ENCODE measurements at regions not wholly inside any gene's neighbourhood (a gene's known extent, or its start where the extent isn't known, plus 50 kb on each side); places are given as distances from the start of the nearest gene placed in this dataset.
A peak's percentile ranks its signal among the peaks of the same experiment; 100 is the strongest.

DNA sequence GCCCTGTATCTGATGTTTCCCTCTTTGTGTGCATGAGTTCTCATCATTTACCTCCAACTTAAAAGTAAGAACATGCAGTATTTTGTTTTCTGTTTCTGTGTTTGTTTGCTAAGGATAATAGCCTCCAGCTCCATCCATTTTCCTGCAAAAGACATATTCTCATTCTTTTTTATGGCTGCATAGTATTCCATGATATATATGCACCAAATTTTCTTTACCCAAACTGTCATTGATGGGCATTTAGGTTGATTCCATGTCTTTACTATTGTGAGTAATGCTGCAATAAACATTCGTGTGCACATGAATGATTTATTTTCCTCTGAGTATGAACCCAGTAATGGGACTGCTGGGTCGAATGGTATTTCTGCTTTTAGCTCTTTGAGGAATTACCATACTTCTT lies 163.4 kb downstream of the TMEM26 start:
- Histone ChIP-seq H3K4me3 (no peak overlapping the region), H3K27ac (no peak overlapping the region), H3K27me3 (no peaks in the 10 kb centered on the region), H3K36me3 (ENCODE audit: low read depth, missing control alignments) (no peaks in the 10 kb centered on the region), H3K9me3 (no peaks in the 10 kb centered on the region), H3K4me1 (no peaks in the 10 kb centered on the region)
- no peak for TF ChIP-seq POLR2A (IDR thresholded peaks at IDR 0.05)
- TF ChIP-seq, protein P1, sequence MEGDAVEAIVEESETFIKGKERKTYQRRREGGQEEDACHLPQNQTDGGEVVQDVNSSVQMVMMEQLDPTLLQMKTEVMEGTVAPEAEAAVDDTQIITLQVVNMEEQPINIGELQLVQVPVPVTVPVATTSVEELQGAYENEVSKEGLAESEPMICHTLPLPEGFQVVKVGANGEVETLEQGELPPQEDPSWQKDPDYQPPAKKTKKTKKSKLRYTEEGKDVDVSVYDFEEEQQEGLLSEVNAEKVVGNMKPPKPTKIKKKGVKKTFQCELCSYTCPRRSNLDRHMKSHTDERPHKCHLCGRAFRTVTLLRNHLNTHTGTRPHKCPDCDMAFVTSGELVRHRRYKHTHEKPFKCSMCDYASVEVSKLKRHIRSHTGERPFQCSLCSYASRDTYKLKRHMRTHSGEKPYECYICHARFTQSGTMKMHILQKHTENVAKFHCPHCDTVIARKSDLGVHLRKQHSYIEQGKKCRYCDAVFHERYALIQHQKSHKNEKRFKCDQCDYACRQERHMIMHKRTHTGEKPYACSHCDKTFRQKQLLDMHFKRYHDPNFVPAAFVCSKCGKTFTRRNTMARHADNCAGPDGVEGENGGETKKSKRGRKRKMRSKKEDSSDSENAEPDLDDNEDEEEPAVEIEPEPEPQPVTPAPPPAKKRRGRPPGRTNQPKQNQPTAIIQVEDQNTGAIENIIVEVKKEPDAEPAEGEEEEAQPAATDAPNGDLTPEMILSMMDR (IDR thresholded peaks at IDR 0.05), result no peak
- DNase-seq, result no peak
- intact Hi-C loops (cut with DNase I; ENCODE audit: low total_unique reads), result loop anchor here (10.0 kb wide), 1 partner anchor 155 kb away; no protein-coding TSS in a partner anchor
- WGBS, 2 donors, result 88 to 90% methylated on average over 2 of the region's 2 CpGs

DNA sequence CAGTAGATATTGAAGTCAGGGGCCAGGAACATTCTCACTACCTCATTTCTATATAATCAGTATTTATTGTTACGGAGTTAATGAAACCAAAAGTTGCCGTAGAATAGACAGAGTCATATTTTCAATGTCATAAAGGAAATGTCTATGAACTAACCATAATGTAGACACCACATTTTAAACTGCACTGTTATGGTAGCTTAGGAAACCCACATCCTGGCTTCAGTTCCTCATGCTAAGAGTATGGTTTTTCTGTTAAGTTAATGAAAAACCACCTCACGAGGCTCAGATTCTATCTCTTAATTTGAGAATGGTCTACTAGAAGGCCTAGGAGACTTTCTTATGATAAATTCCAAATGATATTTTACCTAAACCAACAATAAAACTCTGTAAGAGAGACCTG lies 166.5 kb downstream of the TMEM26 start:
- intact Hi-C loops (cut with DNase I; ENCODE audit: low total_unique reads), result loop anchor here (10.0 kb wide), 1 partner anchor 152 kb away; no protein-coding TSS in a partner anchor
- no peak for TF ChIP-seq POLR2A (IDR thresholded peaks at IDR 0.05)
- TF ChIP-seq, protein P1 (IDR thresholded peaks at IDR 0.05), result no peak
- no peak overlapping the region for H3K4me3 ChIP-seq
- no peaks in the 10 kb centered on the region for H3K9me3 ChIP-seq
- H3K27me3 ChIP-seq, result no peaks in the 10 kb centered on the region
- H3K4me1 ChIP-seq, result no peaks in the 10 kb centered on the region
- 87 to 88% methylated on average over 3 of the region's 3 CpGs for WGBS, 2 donors
- no peak overlapping the region for H3K27ac ChIP-seq
- no peaks in the 10 kb centered on the region for H3K36me3 ChIP-seq (ENCODE audit: low read depth, missing control alignments)
- no peak for DNase-seq

DNA sequence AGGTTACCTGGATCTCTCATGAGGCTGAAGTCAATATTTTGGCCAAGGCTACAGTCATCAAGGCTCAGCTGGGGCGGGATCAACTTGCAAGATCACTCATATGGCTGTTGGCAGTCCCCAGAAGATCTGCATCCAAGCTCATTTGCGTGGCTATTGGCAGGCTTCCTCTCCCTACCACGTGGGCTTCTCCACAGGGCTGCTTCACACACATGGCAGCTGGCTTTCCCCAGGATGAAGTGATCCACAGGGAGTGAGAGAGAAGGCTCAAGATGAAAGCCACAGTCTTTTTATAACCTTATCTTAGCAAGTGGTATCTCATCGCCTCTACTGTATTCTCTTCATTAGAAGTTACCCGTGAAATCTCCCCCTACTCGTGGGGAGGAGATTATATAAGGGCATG lies 167.4 kb downstream of the TMEM26 start:
- Histone ChIP-seq H3K27me3 (no peaks in the 10 kb centered on the region), H3K4me1 (no peaks in the 10 kb centered on the region), H3K9me3 (no peaks in the 10 kb centered on the region), H3K4me3 (no peak overlapping the region), H3K27ac (no peak overlapping the region), H3K36me3 (ENCODE audit: low read depth, missing control alignments) (no peaks in the 10 kb centered on the region)
- 56 to 83% methylated on average over 3 to 6 of the region's 6 CpGs for WGBS, 2 donors
- TF ChIP-seq POLR2A (IDR thresholded peaks at IDR 0.05), result no peak
- TF ChIP-seq, protein P1 (IDR thresholded peaks at IDR 0.05), result no peak
- intact Hi-C loops (cut with DNase I; ENCODE audit: low total_unique reads), result loop anchor here (10.0 kb wide), 1 partner anchor 151 kb away; no protein-coding TSS in a partner anchor
- DNase-seq, result no peak

DNA sequence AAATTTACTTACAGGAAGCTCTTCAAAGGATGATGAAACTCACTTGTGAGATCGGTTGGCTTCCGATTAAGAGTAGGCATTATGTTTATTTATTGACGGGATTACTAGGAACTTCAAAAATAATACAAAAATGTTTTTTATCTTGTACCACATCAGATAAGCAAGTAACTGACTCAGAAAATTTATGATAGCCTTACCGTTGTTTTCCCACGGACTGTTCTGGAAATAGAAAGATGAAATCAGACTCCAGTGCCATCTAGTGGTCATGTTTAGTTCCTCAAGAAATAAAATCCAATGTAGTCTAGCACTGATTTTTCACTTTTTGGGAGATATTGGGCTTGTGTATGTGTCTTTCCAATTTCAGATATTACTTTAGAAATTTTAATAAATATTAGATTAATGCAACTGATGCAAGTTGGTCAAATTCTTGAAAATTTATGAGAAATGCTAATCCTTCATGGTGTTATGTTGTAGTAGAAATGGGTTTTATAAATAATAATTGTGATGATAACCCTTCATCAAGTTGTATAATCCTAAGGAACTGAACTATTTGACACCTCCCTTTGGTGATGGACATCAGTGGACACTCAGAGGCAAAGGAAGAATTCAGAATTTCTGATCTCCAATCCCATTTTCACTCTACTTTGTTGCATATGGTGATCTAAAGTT lies 168.8 kb downstream of the TMEM26 start:
- H3K9me3 ChIP-seq, result no peaks in the 10 kb centered on the region
- no peaks in the 10 kb centered on the region for H3K4me1 ChIP-seq
- no peaks in the 10 kb centered on the region for H3K27me3 ChIP-seq
- WGBS, 2 donors, result 12 to 16% methylated on average over 5 of the region's 5 CpGs
- H3K27ac ChIP-seq, result no peak overlapping the region
- intact Hi-C loops (cut with DNase I; ENCODE audit: low total_unique reads), result loop anchor here (5.0 to 10.0 kb wide), 2 partner anchors 150 to 472 kb away; no protein-coding TSS in a partner anchor
- H3K4me3 ChIP-seq, result no peak overlapping the region
- no peaks in the 10 kb centered on the region for H3K36me3 ChIP-seq (ENCODE audit: low read depth, missing control alignments)
- TF ChIP-seq, protein P1 (IDR thresholded peaks at IDR 0.05), result peak; percentile 65 to 88 (median 79)
- no peak for TF ChIP-seq POLR2A (IDR thresholded peaks at IDR 0.05)
- no peak for DNase-seq

All from testis (tissue), 2 donors.